GM12892 (cell line): ENCODE measurements at regions not wholly inside any gene's neighbourhood (a gene's known extent, or its start where the extent isn't known, plus 50 kb on each side); places are given as distances from the start of the nearest gene placed in this dataset.

Experiments used
- POLR2A ChIP-seq: IDR thresholded peaks from 2 replicates; pipeline ENCODE4 v1.6.1; 2011; ENCODE audit warnings: low read depth, low read length, control low read depth
- POLR2AphosphoS5 ChIP-seq: IDR thresholded peaks from 2 replicates; pipeline ENCODE4 v1.6.1; 2011; ENCODE audit warnings: low read depth, low read length, control low read depth

DNA sequence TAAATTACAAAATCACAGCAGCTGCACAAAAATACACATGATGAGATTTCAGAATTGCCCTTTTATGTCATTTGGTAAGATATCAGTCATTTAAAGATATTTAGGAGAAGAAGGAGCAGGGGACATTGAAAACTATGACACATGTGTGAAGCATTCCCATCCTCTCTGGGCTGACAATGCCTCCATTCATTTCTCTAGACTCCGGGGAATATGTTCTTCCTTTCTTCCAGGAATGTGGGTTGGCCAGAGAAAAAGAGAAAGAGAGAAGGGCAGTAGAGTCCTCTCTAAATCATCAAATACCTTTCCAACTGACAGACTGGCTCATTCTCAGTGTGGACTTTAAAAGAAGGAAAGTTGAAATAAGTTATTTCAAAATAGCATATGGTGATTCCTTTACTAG lies 205.6 kb upstream of the ADAMTSL1 start:
- TF ChIP-seq POLR2AphosphoS5 = no peak
- no peak for TF ChIP-seq POLR2A
